GM23338 (cell line): ENCODE measurements at regions not wholly inside any gene's neighbourhood (a gene's known extent, or its start where the extent isn't known, plus 50 kb on each side); places are given as distances from the start of the nearest gene placed in this dataset.

Experiments
- ATAC-seq: fragments of 200-7000 bp; cut with Tn5 transposase; 3 replicates; pipeline ENCODE4 v1.9.1; 2020
- DNase-seq: peaks from one replicate; pipeline ENCODE4 v3.0.0-alpha.2; 2015; ENCODE audit warnings: low spot score
- H2AFZ ChIP-seq: fragments of 200-600 bp; sonication (generic); 2 replicates; pipeline ENCODE4 v1.8.0; 2016; ENCODE audit warnings: antibody characterized with exemption, mild to moderate bottlenecking, moderate library complexity
- H3F3A ChIP-seq: fragments of 200-600 bp; sonication (generic); replicated peaks from 2 replicates; pipeline ENCODE4 v1.8.0; 2017; ENCODE audit warnings: antibody characterized with exemption, mixed run types, low read depth
- H3K27ac ChIP-seq: fragments of 200-600 bp; sonication (generic); 2 replicates; pipeline ENCODE4 v1.6.1; 2016; ENCODE audit warnings: low read depth
- H3K27me3 ChIP-seq: fragments of 200-600 bp; sonication (generic); 2 replicates; pipeline ENCODE4 v1.8.0; 2016; ENCODE audit warnings: mild to moderate bottlenecking, mixed run types, moderate library complexity; ENCODE audit not compliant: insufficient read depth
- H3K36me3 ChIP-seq: fragments of 200-600 bp; sonication (generic); 2 replicates; pipeline ENCODE4 v1.8.0; 2016; ENCODE audit warnings: mild to moderate bottlenecking; ENCODE audit not compliant: insufficient read depth
- H3K4me1 ChIP-seq: fragments of 200-600 bp; sonication (generic); 2 replicates; pipeline ENCODE4 v1.8.0; 2016; ENCODE audit warnings: mild to moderate bottlenecking, moderate library complexity; ENCODE audit not compliant: insufficient read depth
- H3K4me2 ChIP-seq: fragments of 200-600 bp; sonication (generic); 2 replicates; pipeline ENCODE4 v1.7.1; 2017; ENCODE audit warnings: mixed run types
- H3K4me3 ChIP-seq: fragments of 200-600 bp; sonication (generic); 2 replicates; pipeline ENCODE4 v1.6.1; 2016; ENCODE audit warnings: mixed run types
- H3K79me2 ChIP-seq: fragments of 200-600 bp; sonication (generic); replicated peaks from 2 replicates; pipeline ENCODE4 v1.8.0; 2017; ENCODE audit warnings: mild to moderate bottlenecking; ENCODE audit not compliant: insufficient read depth
- H3K9me2 ChIP-seq: fragments of 200-600 bp; sonication (generic); 2 replicates; pipeline ENCODE4 v1.8.0; 2017; ENCODE audit not compliant: insufficient read depth
- H4K20me1 ChIP-seq: fragments of 200-600 bp; sonication (generic); replicated peaks from 2 replicates; pipeline ENCODE4 v1.8.0; 2017; ENCODE audit warnings: mild to moderate bottlenecking; ENCODE audit not compliant: insufficient read depth
- H3K27ac Mint-ChIP-seq: 2 replicates; pipeline ENCODE4 v1.8.0; 2020; ENCODE audit warnings: inconsistent platforms, mild to moderate bottlenecking, moderate library complexity, mixed read lengths
- H3K27me3 Mint-ChIP-seq: 3 replicates; pipeline ENCODE4 v1.8.0; 2022; ENCODE audit warnings: low read depth, mild to moderate bottlenecking, moderate library complexity, mixed read lengths, inconsistent platforms; ENCODE audit not compliant: insufficient read depth, poor library complexity
- H3K36me3 Mint-ChIP-seq: 3 replicates; pipeline ENCODE4 v1.8.0; 2021; ENCODE audit warnings: low read depth, mild to moderate bottlenecking, inconsistent platforms, moderate library complexity, mixed read lengths
- H3K4me1 Mint-ChIP-seq: 3 replicates; pipeline ENCODE4 v1.8.0; 2020; ENCODE audit warnings: mild to moderate bottlenecking, inconsistent platforms, mixed read lengths
- H3K4me3 Mint-ChIP-seq: 3 replicates; pipeline ENCODE4 v1.8.0; 2021; ENCODE audit warnings: moderate library complexity, mild to moderate bottlenecking, inconsistent platforms, mixed read lengths
- H3K9me3 Mint-ChIP-seq: 3 replicates; pipeline ENCODE4 v1.8.0; 2020; ENCODE audit warnings: moderate library complexity, mild to moderate bottlenecking, inconsistent platforms, mixed read lengths
- CREB1 ChIP-seq: fragments of 250-450 bp; sonication (Bioruptor Pico); IDR thresholded peaks from 2 replicates; pipeline ENCODE4 v1.5.0; 2020; ENCODE audit warnings: low read depth, mild to moderate bottlenecking, moderate library complexity
- CTCF ChIP-seq, 2 experiments: fragments of 200-600 bp in 1 of 2; sonication (generic) in 1 of 2; conservative IDR thresholded peaks; 2 replicates each; pipeline versions ENCODE4 v1.5.1 to v1.6.1; 2016 to 2017; ENCODE audit warnings: antibody characterized with exemption in 2 of 2, low read depth in 2 of 2, mild to moderate bottlenecking in 2 of 2, moderate library complexity in 1 of 2
- EZH2 ChIP-seq: fragments of 200-600 bp; sonication (generic); IDR thresholded peaks from one replicate; pipeline ENCODE4 v1.8.0; 2017; ENCODE audit warnings: antibody characterized with exemption, mild to moderate bottlenecking, low read depth; ENCODE audit not compliant: unreplicated experiment
- EZH2phosphoT487 ChIP-seq: fragments of 200-600 bp; sonication (generic); IDR thresholded peaks from one replicate; pipeline ENCODE4 v1.8.1; 2018; ENCODE audit warnings: antibody characterized with exemption; ENCODE audit not compliant: unreplicated experiment
- JUNB ChIP-seq: IDR thresholded peaks from one replicate; pipeline ENCODE4 v1.6.1; 2016; ENCODE audit warnings: antibody characterized with exemption; ENCODE audit not compliant: unreplicated experiment
- NANOG ChIP-seq: IDR thresholded peaks from 2 replicates; pipeline ENCODE4 v1.6.1; 2016; ENCODE audit warnings: antibody characterized with exemption, borderline replicate concordance
- POLR2AphosphoS5 ChIP-seq: IDR thresholded peaks from 2 replicates; pipeline ENCODE4 v1.6.1; 2016; ENCODE audit warnings: antibody characterized with exemption, low read depth
- STAT1 ChIP-seq: IDR thresholded peaks from one replicate; pipeline ENCODE4 v1.6.1; 2016; ENCODE audit warnings: antibody characterized with exemption; ENCODE audit not compliant: unreplicated experiment
- ZNF114 ChIP-seq: fragments of 250-450 bp; sonication (Bioruptor Pico); IDR thresholded peaks from 2 replicates; pipeline ENCODE4 v1.5.0; 2020; ENCODE audit warnings: mild to moderate bottlenecking, moderate library complexity
- ZNF331 ChIP-seq: fragments of 250-450 bp; sonication (Bioruptor Pico); IDR thresholded peaks from 2 replicates; pipeline ENCODE4 v1.5.0; 2020; ENCODE audit warnings: low read depth, mild to moderate bottlenecking, moderate library complexity
- TF ChIP-seq, protein P1 (sequence below): IDR thresholded peaks from one replicate; pipeline ENCODE4 v1.6.1; 2018; ENCODE audit warnings: antibody characterized with exemption; ENCODE audit not compliant: unreplicated experiment
- TF ChIP-seq, protein P2 (sequence below): IDR thresholded peaks from 2 replicates; pipeline ENCODE4 v1.6.1; 2016; ENCODE audit warnings: antibody characterized with exemption

GRCh38 chr12:65624554-65625086, 199.7 kb upstream of the HMGA2 start (continued):
- TF ChIP-seq NANOG (no peak), STAT1 (no peak), CREB1 (CRISPR knock-in tag) (no peak), ZNF331 (no peak), ZNF114 (CRISPR knock-in tag) (no peak), POLR2AphosphoS5 (no peak), EZH2 (no peak), JUNB (no peak), EZH2phosphoT487 (no peak), CTCF (conservative IDR thresholded peaks at IDR 0.05; ENCODE audit: low read depth in 2 of 2) (no peak)
- TF ChIP-seq, protein P1, sequence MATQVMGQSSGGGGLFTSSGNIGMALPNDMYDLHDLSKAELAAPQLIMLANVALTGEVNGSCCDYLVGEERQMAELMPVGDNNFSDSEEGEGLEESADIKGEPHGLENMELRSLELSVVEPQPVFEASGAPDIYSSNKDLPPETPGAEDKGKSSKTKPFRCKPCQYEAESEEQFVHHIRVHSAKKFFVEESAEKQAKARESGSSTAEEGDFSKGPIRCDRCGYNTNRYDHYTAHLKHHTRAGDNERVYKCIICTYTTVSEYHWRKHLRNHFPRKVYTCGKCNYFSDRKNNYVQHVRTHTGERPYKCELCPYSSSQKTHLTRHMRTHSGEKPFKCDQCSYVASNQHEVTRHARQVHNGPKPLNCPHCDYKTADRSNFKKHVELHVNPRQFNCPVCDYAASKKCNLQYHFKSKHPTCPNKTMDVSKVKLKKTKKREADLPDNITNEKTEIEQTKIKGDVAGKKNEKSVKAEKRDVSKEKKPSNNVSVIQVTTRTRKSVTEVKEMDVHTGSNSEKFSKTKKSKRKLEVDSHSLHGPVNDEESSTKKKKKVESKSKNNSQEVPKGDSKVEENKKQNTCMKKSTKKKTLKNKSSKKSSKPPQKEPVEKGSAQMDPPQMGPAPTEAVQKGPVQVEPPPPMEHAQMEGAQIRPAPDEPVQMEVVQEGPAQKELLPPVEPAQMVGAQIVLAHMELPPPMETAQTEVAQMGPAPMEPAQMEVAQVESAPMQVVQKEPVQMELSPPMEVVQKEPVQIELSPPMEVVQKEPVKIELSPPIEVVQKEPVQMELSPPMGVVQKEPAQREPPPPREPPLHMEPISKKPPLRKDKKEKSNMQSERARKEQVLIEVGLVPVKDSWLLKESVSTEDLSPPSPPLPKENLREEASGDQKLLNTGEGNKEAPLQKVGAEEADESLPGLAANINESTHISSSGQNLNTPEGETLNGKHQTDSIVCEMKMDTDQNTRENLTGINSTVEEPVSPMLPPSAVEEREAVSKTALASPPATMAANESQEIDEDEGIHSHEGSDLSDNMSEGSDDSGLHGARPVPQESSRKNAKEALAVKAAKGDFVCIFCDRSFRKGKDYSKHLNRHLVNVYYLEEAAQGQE: no peak

DNA sequence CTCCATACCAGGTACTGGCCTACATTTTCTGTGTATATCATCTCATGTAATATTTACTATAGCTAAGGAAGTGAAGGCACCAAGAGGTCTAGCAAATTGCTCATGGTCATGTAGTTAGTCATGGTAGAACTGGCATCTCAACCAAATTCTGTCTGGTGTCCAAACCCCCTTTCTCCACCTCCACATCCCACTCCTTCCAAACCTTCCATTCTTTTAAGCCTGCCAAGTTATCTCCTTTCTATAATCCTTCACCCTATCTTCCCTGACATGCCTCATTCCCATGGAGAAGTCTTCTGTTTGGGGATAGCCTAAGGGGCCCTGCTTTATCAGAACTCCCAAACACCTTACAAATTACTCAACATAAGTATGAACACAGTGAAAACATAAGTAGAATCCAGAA, 196.2 kb upstream of the HMGA2 start:
- no peak overlapping the region for H3K27ac ChIP-seq
- Mint-ChIP-seq H3K4me1 (no peaks in the 10 kb centered on the region), H3K4me3 (no peak overlapping the region), H3K9me3 (no peaks in the 10 kb centered on the region), H3K36me3 (no peaks in the 10 kb centered on the region), H3K27ac (no peak overlapping the region), H3K27me3 (no peaks in the 10 kb centered on the region)
- H3K4me3 ChIP-seq: no peak overlapping the region
- no peak for ATAC-seq
- H3K27me3 ChIP-seq: no peaks in the 10 kb centered on the region
- no peaks in the 10 kb centered on the region for H4K20me1 ChIP-seq
- no peaks in the 10 kb centered on the region for H3K4me1 ChIP-seq
- no peaks in the 10 kb centered on the region for H3K79me2 ChIP-seq
- H3F3A ChIP-seq: no peaks in the 10 kb centered on the region
- no peaks in the 10 kb centered on the region for H3K36me3 ChIP-seq
- no peak overlapping the region for H2AFZ ChIP-seq
- H3K9me2 ChIP-seq: peaks cover 7% of the 10 kb centered on the region; the same call in 1 of the 2 replicates
- DNase-seq: no peak
- H3K4me2 ChIP-seq: no peak overlapping the region
- TF ChIP-seq ZNF331: no peak
- no peak for TF ChIP-seq ZNF114 (CRISPR knock-in tag)
- TF ChIP-seq JUNB: no peak
- no peak for TF ChIP-seq STAT1
- TF ChIP-seq, protein P2, sequence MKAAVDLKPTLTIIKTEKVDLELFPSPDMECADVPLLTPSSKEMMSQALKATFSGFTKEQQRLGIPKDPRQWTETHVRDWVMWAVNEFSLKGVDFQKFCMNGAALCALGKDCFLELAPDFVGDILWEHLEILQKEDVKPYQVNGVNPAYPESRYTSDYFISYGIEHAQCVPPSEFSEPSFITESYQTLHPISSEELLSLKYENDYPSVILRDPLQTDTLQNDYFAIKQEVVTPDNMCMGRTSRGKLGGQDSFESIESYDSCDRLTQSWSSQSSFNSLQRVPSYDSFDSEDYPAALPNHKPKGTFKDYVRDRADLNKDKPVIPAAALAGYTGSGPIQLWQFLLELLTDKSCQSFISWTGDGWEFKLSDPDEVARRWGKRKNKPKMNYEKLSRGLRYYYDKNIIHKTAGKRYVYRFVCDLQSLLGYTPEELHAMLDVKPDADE: no peak
- TF ChIP-seq, protein P1: no peak
- TF ChIP-seq CTCF (conservative IDR thresholded peaks at IDR 0.05; ENCODE audit: low read depth in 2 of 2): no peak
- no peak for TF ChIP-seq EZH2
- TF ChIP-seq NANOG: no peak
- no peak for TF ChIP-seq CREB1 (CRISPR knock-in tag)
- no peak for TF ChIP-seq EZH2phosphoT487
